C4-2B (cell line): ENCODE measurements at regions not wholly inside any gene's neighbourhood (a gene's known extent, or its start where the extent isn't known, plus 50 kb on each side); places are given as distances from the start of the nearest gene placed in this dataset.

ENCODE experiments used
- ZFX ChIP-seq: fragments of 450-650 bp; IDR thresholded peaks from 2 replicates; pipeline ENCODE4 v1.6.1; 2017
- TF ChIP-seq, protein P1 (sequence below): fragments of 450-650 bp; conservative IDR thresholded peaks from 2 replicates; pipeline ENCODE4 v1.5.1; 2017; ENCODE audit warnings: mild to moderate bottlenecking

DNA sequence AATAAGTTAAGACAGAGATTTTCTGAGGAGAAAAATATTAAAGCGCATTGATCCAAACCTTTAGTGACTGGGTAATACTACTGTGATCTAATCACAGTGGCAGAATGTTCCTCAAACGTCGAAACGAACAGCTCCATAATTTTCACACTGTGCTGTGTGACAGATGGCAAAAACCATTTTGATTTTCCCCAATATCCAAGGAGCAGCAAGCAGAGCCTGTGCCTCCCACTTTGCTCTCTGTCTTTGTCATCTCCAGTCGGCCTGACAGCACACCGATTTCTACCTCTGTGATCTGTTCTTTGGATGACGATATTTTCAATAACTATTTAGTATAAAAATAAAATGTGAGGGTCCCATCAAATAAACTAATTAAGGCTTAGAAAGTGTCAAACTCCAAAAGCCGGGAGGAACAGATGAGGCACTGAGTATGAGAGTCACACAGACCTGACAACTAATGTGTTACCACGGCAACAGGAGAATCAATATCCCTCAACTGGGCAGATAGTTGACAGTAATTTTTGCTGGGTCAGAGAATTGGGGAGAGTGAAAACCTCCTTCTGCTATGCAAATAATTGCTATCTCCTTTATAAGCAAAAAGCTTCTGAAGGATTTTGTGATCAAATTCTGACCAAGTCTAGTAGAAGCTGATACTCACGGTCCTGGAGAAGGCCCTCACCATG is 489.1 kb upstream of the CFAP20DC start:
- TF ChIP-seq, protein P1, sequence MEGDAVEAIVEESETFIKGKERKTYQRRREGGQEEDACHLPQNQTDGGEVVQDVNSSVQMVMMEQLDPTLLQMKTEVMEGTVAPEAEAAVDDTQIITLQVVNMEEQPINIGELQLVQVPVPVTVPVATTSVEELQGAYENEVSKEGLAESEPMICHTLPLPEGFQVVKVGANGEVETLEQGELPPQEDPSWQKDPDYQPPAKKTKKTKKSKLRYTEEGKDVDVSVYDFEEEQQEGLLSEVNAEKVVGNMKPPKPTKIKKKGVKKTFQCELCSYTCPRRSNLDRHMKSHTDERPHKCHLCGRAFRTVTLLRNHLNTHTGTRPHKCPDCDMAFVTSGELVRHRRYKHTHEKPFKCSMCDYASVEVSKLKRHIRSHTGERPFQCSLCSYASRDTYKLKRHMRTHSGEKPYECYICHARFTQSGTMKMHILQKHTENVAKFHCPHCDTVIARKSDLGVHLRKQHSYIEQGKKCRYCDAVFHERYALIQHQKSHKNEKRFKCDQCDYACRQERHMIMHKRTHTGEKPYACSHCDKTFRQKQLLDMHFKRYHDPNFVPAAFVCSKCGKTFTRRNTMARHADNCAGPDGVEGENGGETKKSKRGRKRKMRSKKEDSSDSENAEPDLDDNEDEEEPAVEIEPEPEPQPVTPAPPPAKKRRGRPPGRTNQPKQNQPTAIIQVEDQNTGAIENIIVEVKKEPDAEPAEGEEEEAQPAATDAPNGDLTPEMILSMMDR = no peak
- no peak for TF ChIP-seq ZFX
